ENCODE measurements at regions not wholly inside any gene's neighbourhood (a gene's known extent, or its start where the extent isn't known, plus 50 kb on each side); places are given as distances from the start of the nearest gene placed in this dataset.

DNA sequence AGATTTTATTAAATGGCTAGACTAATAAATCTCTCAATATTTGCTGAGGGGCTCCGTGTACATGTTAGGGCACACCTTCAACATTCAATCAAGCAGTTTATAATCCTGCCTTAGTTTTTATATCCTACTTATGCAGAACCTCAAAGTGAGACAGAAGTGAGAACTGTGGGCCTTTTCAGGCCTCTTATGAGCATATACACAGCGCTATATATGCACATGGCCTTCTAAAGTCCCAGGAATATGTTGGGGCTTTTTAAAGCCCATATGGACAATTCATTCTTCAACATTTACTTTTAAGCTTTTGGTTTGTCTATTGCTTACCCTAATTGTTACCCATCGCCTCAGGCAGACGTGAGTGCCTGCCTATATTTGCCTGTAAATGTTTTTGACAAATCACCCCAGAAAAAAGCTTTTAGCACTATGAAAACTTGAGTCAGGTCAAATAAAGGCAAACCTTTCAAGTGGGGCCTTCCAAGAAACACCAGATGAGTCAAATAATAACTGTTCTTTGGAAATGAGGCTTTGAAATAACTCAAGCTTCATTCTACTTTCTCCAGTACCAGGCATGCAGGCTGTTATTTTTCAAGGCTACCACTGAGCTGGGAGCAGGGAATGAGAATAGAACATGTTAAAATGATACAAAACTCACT lies 58.2 kb downstream of the ESM1 start:
- no peak for DNase-seq

DNA sequence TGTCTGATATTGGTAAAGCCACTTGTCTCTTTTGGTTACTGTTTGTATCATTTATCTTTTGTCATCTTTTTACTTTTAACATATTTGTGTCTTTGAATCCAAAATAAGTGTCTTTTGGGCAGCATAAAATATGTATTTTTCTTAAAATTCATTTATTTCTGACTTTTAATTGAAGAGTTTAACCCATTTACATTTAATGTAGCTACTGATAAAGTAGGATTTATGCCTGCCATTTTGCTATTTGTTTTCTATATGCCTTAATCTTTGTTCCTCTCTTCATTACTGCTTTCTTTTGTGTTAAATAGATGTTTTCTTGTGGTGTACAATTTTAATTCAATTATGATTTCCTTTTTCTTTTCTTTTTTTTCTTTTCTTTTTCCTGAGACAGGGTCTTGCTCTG lies 60.9 kb downstream of the ESM1 start:
- no peak for DNase-seq

DNA sequence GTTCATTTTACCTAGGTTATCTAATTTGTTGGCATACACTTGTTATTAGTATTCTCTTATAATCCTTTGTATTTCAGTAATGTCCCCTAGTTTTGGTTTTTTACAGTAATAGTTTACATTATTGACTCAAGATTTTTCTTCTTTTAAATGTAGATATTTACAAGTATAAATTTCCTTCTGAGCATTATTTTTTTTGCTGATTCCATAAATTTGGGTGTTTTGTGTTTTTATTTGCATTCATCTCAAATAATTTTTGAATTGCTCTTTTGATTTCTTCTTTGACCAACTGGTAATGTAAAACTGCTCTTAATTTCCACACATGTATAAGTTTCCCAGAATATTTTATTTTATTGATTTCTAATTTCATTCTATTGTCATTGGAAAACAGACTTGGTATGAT lies 68.1 kb downstream of the ESM1 start:
- no peak for DNase-seq

DNA sequence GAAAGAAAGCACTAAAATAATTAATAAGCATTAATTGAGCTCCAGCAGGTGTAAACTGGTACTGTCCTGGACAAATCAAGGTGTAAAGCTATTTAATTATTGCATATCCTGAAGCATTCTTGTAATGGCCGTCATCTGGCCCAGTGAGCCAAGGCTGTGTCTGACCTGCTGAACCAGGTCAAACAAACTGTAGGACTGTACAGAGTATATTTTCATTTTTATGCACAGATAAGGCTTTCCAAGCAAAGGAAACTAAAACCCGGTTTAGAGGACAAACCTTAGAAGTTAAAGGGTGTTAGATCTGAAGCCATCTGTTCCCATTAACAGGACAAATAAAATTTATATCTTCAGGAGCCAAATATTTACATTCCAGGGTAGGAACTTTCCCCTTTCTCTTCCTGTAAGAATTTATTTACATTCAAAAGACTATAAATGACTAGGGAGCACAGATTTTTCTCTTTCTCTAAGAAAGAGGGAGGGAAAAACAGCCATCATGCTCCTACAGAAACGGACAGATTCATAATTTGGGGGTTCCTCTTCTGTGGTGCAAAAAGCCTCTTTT lies 69.8 kb downstream of the ESM1 start:
- DNase-seq, result no peak

DNA sequence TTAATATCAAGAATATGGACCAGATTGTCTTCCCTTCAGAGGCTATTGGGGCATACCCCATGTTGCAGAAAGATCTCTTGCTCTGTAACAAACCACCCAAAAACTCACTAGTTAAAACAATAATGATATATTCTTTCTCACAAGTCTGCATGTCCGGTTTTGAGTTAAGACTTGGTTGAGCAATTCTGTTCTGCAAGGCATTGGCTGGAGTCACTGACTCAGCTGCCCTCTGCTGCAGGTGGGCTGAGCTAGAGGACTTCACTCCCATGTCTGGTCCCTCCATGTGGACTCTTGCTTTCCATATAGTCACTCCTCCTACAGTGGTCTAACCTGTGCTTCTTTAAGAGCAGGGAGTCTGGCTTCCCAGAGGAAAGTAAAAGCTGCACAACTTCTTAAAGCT lies 73.4 kb downstream of the ESM1 start:
- no peak for DNase-seq

DNA sequence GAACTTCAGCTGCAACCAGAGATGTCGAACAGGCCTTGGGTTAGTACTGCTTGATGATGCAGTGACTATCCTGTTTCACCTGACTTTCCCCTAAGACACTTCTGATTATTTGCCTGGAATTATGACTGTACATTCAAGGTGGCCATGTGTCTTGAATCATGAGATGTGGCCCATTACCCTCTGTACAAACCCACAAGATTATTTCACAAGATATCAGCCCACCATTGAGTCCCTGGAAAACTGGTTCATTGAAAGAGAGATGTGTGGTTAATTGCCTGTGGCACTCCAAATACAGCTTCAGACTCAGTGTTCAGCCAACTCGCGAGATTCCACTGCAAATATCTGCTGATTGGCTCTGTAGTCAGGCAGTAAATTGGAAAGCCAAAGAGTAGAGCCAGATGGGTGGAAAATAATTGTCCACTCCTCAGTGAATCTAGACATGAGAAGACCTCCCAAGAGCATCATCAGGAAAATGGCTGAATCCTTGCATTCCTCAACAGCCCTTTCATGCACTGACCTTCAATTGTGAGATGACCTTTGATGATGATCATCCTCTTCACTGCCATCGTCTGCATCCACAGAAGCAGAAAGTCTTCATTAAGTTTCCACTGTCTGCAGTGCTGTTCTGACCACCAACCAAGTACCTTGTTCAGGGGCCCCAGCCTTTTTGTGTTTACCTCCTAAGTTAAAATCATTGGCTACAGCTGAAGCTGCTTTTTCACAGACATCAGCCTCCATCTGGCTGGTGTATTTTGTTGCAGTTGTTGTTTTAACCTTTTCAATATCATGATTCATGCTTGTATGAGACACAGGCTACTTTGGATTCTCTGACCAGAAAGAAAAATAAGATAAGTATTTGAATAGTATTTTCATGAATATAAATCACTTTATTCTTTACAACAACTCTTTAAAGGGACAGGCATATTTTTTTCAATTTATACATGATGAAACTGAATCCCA lies 75.2 kb downstream of the ESM1 start:
- no peak for DNase-seq

DNA sequence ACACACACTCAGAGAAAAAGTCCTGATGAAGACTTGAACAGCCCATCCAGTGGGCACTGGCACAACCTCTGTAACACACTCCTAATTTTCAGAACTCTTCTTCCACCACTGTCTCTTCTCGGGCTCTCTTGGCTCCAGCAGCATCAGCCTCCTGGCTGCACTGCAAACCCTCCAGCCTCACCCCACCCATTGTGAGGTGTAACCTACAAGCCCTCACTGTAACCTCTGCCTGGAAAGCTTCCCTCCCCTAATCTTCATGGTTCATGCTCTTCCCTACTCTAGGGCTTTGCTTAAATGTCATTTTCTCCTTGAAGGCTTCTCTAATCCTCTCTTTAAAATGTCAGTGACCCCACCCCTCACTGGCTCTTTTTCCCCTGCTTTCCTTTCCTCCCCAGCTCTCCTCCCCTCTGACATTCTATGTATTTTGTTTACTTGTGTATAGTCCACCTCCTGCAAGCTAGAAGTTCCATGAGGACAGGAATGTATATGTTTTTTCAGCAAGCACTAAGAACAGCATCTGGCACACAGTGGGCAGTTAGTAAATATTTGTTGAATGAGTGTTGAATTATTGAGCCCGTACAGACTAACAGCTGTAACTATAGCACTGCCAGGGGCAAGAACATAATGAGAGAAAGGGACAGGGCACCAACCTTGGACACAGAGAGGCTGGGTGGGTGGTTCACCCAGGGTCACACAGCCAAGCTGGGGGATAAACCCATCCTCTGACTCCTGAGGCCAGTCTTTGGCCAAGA lies 76.4 kb downstream of the ESM1 start:
- no peak for DNase-seq

DNA sequence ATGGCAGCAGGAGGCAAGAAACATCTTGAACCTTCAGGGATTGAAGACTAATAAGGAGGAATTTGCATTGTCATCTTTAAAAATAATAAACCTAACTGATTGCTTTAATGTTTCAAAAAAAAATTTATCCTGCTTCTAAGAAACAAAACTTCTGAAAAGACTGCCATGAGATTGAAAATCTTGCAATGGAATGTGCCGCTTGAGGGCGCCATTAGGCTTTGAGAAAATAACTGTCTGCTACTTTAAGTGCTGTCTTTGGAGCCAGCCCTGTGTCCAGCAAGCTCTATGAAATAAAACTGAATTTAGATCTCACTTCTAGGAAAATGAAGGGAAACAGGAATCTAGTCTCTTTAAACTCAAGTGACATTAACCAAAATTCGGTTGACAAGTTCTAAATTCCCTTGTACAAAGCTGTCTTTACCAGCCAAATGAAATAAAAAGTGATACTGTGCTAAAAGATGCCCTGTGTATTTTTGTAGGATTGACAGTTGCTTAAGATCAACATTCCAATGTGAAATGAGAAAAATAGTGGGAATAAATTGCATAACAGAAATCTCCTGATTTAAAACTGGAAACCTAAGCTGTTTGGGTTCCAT lies 79.4 kb downstream of the ESM1 start:
- peak; percentile 78 for DNase-seq

DNA sequence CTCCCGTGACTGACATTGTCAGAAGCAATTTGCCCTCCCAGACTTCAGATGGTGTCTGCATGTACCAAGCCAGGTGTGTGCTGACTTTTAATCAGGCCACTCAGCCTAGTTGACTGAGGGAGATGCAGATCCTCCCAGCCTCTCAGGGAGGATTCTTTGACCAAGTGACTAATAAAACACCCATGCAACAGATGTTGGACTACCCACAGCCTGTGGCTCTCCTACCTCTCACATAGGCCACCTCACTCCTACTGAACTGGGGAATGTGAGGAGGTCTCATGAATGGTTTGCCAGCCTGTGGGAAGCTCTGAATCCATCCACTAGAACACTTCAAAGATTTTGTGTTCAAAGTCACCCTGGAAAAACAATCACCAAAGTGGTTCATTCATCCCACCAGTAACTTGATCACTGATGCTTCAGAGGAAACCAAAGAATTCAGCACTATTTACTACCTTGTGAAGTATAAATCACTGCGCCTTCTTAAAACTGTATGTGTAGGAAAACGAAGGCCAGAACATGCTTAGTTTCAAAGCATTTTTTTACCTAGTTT lies 80.1 kb downstream of the ESM1 start:
- no peak for DNase-seq

DNA sequence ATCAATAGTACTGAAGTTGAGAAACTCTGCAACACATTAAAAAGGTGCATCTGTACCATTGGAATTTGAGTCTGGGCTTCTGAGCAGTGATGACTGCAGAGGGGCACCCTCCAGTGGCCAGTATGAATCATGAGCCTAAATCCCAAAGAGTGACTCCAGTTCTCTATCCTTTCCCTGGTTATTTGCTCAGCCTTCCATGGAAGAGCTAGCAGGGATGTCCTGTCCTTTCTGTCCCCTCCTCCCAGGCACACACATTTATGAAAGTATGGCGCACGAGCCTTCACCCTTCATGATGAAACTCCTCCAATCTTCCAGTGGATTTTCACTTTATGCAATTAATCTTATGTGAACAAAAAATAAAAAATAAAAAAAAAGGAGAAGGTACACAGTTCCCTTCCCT lies 81.0 kb downstream of the ESM1 start:
- DNase-seq, result no peak

DNA sequence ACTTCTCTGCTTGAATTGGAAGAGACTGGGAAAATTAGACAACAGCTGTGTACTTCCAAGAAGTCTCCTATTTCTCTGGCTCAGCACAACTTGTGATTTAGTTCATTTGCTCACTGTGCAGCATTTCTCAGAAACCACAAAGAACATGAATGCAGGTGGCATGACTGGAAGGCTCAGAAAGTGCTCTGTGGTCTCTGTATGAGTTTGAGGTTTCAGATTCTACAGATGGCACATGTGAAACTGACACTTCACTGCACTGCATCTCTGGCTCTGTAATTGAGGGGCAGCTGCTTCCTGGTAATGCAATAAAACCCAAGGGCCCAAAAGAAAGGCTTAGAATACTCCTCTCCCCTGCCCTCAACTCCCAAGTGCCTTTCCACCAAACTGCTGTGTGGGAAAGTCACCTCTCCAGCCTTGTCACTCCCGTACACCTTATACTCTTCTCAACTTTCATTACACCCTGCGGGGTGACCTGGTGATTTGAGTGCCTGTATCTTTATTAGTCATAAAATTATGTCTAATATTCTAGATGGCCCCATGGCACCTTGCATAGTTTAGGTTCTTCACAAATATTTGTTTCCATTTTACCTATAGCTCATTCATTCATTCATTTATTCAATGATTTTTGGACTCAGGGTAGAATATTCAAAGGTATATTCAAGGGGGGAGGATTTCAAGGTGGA lies 82.5 kb downstream of the ESM1 start:
- peak; percentile 61 for DNase-seq

DNA sequence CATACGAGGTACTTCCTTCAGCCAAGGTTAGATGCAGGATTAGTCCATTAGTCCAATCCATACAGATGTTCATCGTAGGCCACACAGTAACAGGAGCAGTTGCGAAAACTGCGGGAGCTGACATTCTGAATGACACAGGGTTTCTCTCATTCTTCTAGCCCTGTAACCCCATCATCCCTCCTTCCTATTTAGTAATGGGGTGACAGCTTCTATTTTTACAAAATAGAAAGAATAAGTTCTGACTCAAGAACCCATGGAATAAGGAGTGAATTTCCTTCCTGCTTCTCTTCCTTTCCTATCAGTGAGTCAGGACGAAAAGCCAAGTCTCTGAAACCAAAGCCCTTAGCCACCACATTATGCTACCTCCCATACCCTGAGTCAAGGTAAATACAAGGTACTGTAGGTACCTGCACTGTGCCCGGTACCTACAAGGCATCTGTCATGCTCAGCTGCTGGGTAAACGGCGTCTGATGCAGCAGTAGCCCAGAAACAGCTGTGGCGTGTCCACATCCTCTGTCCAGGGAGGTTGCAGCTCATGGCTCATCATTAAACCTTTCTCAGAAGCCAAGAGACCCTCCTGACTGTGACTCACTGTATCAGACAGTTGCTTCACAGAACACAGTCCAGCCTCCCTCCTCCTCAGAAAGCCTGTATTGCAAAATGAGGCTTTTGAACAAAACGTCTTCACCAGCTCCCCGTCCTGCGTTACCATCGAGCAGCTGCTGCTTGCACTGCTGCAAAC lies 84.2 kb downstream of the ESM1 start:
- no peak for DNase-seq

DNA sequence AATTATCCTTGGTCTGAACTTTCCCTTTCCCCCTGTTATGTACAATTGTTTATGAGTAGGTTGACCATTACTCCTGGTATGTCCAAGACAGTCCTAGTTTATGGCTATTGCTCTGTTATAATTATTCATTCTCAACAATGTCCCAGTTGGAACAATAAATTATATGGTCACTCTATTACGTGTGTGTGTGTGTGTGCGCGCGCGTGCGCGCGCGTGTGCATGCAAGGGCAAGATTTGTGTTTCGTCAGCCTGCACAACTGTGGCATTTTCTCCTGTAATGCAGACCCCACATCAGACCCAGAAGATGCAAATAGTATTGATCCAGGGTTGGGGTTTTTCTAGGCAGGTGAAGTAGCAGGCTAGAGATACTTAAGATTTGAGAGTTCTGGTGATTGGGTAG lies 88.4 kb downstream of the ESM1 start:
- no peak for DNase-seq

DNA sequence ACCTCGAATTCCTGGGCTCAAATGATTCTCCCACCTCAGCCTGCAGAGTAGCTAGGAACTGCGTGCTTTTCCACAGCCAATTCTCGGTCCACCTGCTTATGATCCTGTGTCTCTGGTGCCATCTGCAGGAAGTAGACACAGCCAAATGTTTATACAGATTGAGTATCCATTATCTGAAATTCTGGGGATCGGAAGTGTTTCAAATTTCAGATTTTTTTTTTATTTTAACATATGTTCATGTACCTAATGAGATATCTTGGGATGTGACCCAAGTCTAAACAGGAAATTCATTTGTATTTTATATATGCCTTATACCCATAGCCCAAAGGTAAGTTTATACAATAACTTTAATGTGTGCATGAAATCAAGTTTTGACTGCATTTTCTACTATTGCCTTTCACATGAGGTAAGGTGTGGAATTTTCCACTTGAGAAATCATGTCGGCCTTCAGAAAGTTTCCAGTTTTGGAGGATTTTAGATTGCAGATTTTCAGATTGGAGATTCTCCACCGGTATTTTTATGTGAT lies 89.5 kb downstream of the ESM1 start:
- peak; percentile 46 for DNase-seq

DNA sequence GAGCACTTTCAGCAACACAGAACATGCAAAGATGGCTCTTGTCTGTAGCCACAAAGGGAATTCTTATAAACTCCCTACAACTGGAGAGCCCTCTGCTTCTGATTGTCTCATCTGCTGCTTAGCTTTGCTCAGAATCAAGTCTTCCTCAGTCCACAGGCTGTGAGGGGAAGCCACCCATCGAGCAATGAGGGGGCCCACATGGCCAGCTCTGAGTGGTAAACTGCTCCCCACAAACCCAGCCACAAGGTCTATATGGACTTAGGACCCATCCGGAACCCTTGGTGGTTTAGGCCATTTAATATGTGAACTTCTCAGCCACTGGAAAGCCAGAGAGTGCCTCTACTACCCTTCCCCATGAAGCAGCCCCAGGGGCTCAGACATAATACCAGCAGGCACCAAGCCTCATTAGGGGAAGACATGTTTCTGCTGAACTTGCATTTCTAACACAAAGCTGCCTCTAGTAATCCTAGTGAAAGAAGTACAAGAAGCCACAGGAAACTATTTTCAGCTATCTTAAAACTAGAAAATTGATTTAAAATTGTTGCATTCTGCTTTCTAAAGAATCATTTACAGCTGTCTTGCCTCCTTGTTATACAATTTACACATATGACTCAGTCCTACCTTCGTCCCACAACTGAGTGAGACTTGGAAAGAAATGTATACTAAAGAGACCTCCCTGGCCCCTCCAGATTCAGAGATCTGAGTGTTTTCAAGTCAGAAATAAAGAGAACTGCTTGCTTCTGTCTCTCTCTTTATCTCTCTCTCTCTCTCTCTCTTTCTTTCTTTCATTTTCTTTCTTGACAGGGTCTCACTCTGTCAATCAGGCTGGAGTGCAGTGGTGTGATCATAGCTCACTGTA lies 90.2 kb downstream of the ESM1 start:
- DNase-seq, result no peak

DNA sequence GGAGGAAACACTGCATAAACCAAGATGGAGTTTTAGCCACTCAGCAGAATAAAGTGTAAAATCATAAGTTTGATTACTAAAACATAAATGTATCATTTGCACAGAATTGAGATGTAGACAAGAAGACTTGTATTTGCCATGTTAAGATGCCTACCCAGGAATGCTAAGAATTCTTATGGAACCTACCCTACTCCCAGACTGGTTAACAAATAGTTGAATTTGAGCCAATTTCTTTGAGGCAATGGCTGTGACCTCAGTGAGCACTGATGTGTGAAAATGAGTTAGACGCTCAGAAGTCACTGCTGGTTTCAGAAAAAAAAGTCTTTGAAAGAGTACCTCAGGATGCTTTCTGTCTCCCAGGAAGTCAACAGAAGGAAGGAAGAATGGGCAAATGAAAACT lies 95.6 kb downstream of the ESM1 start:
- DNase-seq, result no peak

DNA sequence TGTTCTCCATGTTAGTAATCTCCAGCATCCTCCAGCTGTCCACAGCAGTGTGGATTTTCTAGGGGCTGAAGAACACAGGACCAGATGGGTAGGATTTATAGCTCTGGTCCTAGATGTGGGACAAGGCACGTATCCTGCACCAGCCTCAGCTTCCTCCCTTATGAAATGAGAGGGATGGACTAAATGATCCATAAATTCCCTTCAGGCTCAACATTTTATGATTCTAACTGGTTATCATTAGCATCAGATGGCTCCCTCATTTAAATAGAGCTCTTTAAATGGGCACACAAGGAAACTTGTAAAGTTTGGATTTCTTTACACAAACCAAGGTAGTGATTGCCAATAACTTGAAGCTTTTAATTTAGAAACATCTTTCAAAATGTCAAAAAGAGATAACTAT lies 97.7 kb downstream of the ESM1 start:
- no peak for DNase-seq

DNA sequence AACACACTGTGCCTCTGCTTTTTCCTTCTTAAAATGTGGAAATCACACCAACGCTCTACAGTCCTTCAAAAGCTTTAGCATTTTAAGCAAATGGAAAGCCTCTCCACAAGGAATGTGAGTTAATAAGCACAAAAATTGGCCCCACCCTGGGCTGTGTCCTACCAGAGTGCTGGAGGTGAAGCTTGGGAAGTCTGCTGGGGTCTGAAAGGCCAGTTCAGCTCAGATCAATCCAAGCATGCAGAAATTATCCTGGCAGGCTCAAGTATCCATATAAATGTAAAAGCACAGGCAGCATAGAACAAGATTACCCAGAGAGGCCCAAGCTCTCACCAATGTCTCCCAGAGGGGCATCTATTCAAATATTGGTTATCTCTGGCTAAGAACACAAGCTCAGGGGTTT lies 98.5 kb downstream of the ESM1 start:
- DNase-seq, result no peak

DNA sequence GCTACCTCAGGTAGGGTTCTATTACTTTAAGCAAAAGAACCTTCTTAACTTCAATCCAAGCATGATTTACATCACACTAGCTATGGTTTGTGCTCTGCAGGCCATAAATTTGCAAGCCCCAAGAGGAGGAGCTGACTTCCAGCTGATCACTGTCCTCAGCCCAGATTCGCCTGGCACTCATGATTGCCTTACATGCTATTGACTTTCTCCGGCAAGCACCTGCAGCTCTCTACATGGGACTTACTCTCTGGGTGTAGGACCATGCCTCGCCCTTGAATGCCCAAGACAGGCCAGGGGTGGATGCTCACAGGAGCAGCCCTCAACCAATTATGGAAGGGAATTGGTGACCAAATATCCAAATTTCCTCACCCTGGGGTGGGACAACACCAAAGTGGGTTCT lies 99.8 kb downstream of the ESM1 start:
- no peak for DNase-seq

DNA sequence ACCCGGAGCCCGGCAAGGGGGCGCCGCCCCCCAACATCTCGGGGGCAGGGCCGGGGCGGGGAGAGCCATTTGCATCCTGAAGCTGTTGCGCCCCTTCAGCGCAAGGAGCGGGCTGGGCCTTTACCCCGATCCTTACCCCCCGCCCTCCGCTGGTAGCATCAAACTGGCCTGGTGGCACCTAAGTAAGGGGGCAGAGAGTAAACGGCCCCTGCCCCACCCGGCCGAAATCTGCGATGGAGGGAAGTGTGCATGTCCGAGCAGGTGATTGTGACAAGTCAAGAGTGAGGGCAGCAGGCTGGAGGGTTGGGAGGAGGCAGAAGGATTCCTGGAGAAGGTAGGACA lies 101.2 kb downstream of the ESM1 start:
- DNase-seq, result no peak
